SH-SY5Y (cell line): ENCODE measurements at regions not wholly inside any gene's neighbourhood (a gene's known extent, or its start where the extent isn't known, plus 50 kb on each side); places are given as distances from the start of the nearest gene placed in this dataset.

Experiments
- GATA2 ChIP-seq: IDR thresholded peaks from 2 replicates; pipeline ENCODE4 v1.6.1; 2011; ENCODE audit warnings: mild to moderate bottlenecking, low read depth, low read length
- GATA3 ChIP-seq: IDR thresholded peaks from 2 replicates; pipeline ENCODE4 v1.6.1; 2011; ENCODE audit warnings: low read depth, mild to moderate bottlenecking, low read length, moderate library complexity

DNA sequence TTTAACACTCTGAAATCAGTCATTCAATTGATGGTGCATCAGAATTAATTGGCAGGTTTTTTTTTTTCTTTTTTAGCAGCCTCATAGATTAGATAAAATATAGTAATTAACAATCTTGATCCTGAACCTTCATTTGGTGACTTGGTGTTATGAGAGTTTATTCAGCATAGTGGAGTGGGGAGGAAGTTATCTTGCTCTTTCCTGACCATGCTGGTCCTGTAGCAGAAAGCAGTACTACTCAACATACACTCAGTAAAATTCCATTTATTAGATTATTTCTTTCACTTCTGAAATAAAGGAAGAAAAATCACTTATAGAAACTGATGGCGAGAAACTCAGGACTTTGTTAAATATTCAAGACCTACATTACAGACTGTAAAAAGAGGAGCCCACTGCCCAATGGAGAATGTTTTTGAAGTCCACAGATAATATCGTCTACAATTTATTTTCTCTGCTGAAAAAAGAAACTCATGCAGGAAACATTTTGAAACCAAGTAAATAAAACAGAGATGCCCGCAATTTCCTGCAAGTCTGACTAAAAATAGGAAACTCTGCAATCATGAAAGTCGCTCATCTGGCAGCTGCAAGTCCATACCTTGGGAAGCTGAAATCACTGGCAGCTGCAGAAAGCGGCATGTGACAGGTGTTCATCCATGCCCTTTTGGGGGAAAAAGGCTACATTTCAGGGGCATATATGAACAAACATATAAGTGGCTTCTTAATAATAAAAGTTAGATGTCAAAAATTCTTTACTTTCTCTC is 233.2 kb upstream of the RFX3 start:
- no peak for TF ChIP-seq GATA2
- no peak for TF ChIP-seq GATA3
